ENCODE measurements at regions not wholly inside any gene's neighbourhood (a gene's known extent, or its start where the extent isn't known, plus 50 kb on each side); places are given as distances from the start of the nearest gene placed in this dataset.

DNA sequence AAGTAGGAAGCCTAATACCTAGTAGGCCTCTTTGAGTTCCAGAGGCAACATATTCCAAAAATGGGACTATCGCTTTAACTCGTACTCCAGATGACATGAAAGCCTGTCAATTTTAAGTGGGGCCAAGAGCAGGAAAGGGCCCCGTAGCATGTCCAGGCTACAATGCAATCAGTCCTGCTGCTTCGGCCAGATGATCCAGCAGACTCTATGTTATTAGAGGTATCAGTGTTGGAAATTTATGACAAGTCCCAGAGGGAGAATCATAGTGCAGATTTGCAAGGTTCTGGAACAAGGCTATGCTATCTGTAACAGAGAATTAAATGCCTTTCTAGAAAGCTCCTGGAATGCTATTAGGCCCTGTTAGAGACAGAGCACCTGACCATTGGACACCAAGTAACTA, 56.7 kb upstream of the SRP9 start:
- Histone ChIP-seq H3K4me2 (ENCODE audit: low read length) (no peak overlapping the region), H3K4me1 (ENCODE audit: control insufficient read depth in 1 of 2, insufficient read depth in 2 of 2, low read length in 2 of 2) (no peaks in the 10 kb centered on the region), H3K9me3 (ENCODE audit: control insufficient read depth in 1 of 2, insufficient read depth in 1 of 2, low read depth in 1 of 2, low read length in 2 of 2) (no peaks in the 10 kb centered on the region), H3K9me2 (ENCODE audit: insufficient read depth) (no peaks in the 10 kb centered on the region), H2AFZ (ENCODE audit: low read depth, low read length, poor library complexity, severe bottlenecking) (no peak overlapping the region), H3K27ac (ENCODE audit: low read depth, low read length) (no peak overlapping the region), H3K9ac (ENCODE audit: low read length) (no peak overlapping the region), H3K4me3 (replicated peaks in 1 of 2; ENCODE audit: low read depth in 1 of 2, low read length in 2 of 2) (no peak overlapping the region), H4K20me1 (ENCODE audit: insufficient read depth) (no peaks in the 10 kb centered on the region), H3K79me2 (ENCODE audit: insufficient read depth, low read length) (no peaks in the 10 kb centered on the region), H3K36me3 (ENCODE audit: control insufficient read depth in 1 of 2, insufficient read depth in 2 of 2, low read length in 2 of 2) (no peaks in the 10 kb centered on the region), H3K27me3 (ENCODE audit: insufficient read depth, low read length) (no peaks in the 10 kb centered on the region)
- ChIA-PET CTCF (no interaction called here), POLR2A (no interaction called here), RAD21 (ENCODE audit: low non-redundant PET in 1 of 2, low total read pairs in 2 of 2, uncharacterized antibody in 2 of 2, unreplicated experiment in 2 of 2) (no interaction called here)
- intact Hi-C loops (cut with micrococcal nuclease) = no loop called here
- BruUV-seq (replicated peaks) = no TSS peak
- ATAC-seq = no peak
- no peak for TF ChIP-seq EZH2 (IDR thresholded peaks at IDR 0.05)
- TF ChIP-seq EZH2phosphoT487 (IDR thresholded peaks at IDR 0.05; ENCODE audit: borderline replicate concordance) = no peak
- TF ChIP-seq EGR1 (IDR thresholded peaks at IDR 0.05; ENCODE audit: low read depth) = no peak
- no peak for TF ChIP-seq CBX3 (IDR thresholded peaks at IDR 0.05; ENCODE audit: low read depth)
- no peak for TF ChIP-seq FOSL1 (IDR thresholded peaks at IDR 0.05; ENCODE audit: low read depth)
- TF ChIP-seq RAD21 (IDR thresholded peaks at IDR 0.05; ENCODE audit: low read depth) = no peak
- TF ChIP-seq POLR2A (IDR thresholded peaks at IDR 0.05; ENCODE audit: borderline replicate concordance, extremely low read depth, insufficient read depth, insufficient read length) = no peak
- TF ChIP-seq YY1 (IDR thresholded peaks at IDR 0.05; ENCODE audit: extremely low read depth, insufficient replicate concordance, low read depth, low read length) = no peak
- no peak for TF ChIP-seq SP1 (IDR thresholded peaks at IDR 0.05; ENCODE audit: low read depth)
- DNase-seq (ENCODE audit: low read depth, low spot score) = no peak

DNA sequence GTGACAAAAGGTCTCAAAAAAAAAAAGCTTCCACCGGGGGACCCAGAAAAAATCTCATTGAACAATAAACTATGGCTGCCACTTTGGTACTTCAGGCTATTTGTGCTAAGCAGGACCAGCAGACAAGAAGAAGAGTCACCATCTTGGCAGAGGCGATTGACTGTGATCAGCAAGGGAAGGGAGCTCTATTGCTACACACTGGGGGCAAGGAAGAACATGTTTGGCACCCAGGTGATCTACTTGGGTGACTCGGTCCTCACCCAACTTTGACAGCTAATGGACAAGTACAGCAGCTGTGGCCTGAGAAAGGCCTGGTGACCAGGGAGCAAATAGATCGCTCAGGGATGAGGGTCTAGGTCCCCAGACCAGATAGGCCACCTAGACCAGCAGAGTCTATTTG, 53.4 kb upstream of the SRP9 start:
- Histone ChIP-seq H2AFZ (ENCODE audit: low read depth, low read length, poor library complexity, severe bottlenecking) (no peak overlapping the region), H3K9me2 (ENCODE audit: insufficient read depth) (no peaks in the 10 kb centered on the region), H3K79me2 (ENCODE audit: insufficient read depth, low read length) (no peaks in the 10 kb centered on the region), H3K36me3 (ENCODE audit: control insufficient read depth in 1 of 2, insufficient read depth in 2 of 2, low read length in 2 of 2) (no peaks in the 10 kb centered on the region), H3K4me3 (replicated peaks in 1 of 2; ENCODE audit: low read depth in 1 of 2, low read length in 2 of 2) (no peak overlapping the region), H3K9ac (ENCODE audit: low read length) (no peak overlapping the region), H4K20me1 (ENCODE audit: insufficient read depth) (no peaks in the 10 kb centered on the region), H3K27me3 (ENCODE audit: insufficient read depth, low read length) (no peaks in the 10 kb centered on the region), H3K4me2 (ENCODE audit: low read length) (no peak overlapping the region), H3K27ac (ENCODE audit: low read depth, low read length) (no peak overlapping the region), H3K9me3 (ENCODE audit: control insufficient read depth in 1 of 2, insufficient read depth in 1 of 2, low read depth in 1 of 2, low read length in 2 of 2) (no peaks in the 10 kb centered on the region), H3K4me1 (ENCODE audit: control insufficient read depth in 1 of 2, insufficient read depth in 2 of 2, low read length in 2 of 2) (no peaks in the 10 kb centered on the region)
- POLR2A ChIA-PET = no interaction called here
- intact Hi-C loops (cut with micrococcal nuclease) = no loop called here
- DNase-seq (ENCODE audit: low read depth, low spot score) (no peak), ATAC-seq (no peak)
- RAD21 ChIA-PET (ENCODE audit: low non-redundant PET in 1 of 2, low total read pairs in 2 of 2, uncharacterized antibody in 2 of 2, unreplicated experiment in 2 of 2) = no interaction called here
- BruUV-seq (replicated peaks) = no TSS peak
- CTCF ChIA-PET = no interaction called here
- TF ChIP-seq ELF1 (IDR thresholded peaks at IDR 0.05; ENCODE audit: borderline replicate concordance, low read depth) (no peak), TCF7L2 (IDR thresholded peaks at IDR 0.05; ENCODE audit: borderline replicate concordance, extremely low read depth, insufficient read depth, insufficient read length) (no peak), SIN3A (IDR thresholded peaks at IDR 0.05; ENCODE audit: low read depth) (no peak), RAD21 (IDR thresholded peaks at IDR 0.05; ENCODE audit: low read depth) (no peak), POLR2AphosphoS5 (IDR thresholded peaks at IDR 0.05; ENCODE audit: low read depth, low read length) (no peak), EZH2 (IDR thresholded peaks at IDR 0.05) (no peak), CBX3 (IDR thresholded peaks at IDR 0.05; ENCODE audit: low read depth) (no peak), POLR2A (IDR thresholded peaks at IDR 0.05; ENCODE audit: borderline replicate concordance, extremely low read depth, insufficient read depth, insufficient read length) (no peak), ZNF274 (IDR thresholded peaks at IDR 0.05; ENCODE audit: low read depth, low read length) (no peak), CEBPB (IDR thresholded peaks at IDR 0.05; ENCODE audit: low read depth) (no peak), JUND (IDR thresholded peaks at IDR 0.05) (no peak)
- TF ChIP-seq, protein P1, sequence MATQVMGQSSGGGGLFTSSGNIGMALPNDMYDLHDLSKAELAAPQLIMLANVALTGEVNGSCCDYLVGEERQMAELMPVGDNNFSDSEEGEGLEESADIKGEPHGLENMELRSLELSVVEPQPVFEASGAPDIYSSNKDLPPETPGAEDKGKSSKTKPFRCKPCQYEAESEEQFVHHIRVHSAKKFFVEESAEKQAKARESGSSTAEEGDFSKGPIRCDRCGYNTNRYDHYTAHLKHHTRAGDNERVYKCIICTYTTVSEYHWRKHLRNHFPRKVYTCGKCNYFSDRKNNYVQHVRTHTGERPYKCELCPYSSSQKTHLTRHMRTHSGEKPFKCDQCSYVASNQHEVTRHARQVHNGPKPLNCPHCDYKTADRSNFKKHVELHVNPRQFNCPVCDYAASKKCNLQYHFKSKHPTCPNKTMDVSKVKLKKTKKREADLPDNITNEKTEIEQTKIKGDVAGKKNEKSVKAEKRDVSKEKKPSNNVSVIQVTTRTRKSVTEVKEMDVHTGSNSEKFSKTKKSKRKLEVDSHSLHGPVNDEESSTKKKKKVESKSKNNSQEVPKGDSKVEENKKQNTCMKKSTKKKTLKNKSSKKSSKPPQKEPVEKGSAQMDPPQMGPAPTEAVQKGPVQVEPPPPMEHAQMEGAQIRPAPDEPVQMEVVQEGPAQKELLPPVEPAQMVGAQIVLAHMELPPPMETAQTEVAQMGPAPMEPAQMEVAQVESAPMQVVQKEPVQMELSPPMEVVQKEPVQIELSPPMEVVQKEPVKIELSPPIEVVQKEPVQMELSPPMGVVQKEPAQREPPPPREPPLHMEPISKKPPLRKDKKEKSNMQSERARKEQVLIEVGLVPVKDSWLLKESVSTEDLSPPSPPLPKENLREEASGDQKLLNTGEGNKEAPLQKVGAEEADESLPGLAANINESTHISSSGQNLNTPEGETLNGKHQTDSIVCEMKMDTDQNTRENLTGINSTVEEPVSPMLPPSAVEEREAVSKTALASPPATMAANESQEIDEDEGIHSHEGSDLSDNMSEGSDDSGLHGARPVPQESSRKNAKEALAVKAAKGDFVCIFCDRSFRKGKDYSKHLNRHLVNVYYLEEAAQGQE (IDR thresholded peaks at IDR 0.05; ENCODE audit: low read depth) = no peak
- TF ChIP-seq, protein P2, sequence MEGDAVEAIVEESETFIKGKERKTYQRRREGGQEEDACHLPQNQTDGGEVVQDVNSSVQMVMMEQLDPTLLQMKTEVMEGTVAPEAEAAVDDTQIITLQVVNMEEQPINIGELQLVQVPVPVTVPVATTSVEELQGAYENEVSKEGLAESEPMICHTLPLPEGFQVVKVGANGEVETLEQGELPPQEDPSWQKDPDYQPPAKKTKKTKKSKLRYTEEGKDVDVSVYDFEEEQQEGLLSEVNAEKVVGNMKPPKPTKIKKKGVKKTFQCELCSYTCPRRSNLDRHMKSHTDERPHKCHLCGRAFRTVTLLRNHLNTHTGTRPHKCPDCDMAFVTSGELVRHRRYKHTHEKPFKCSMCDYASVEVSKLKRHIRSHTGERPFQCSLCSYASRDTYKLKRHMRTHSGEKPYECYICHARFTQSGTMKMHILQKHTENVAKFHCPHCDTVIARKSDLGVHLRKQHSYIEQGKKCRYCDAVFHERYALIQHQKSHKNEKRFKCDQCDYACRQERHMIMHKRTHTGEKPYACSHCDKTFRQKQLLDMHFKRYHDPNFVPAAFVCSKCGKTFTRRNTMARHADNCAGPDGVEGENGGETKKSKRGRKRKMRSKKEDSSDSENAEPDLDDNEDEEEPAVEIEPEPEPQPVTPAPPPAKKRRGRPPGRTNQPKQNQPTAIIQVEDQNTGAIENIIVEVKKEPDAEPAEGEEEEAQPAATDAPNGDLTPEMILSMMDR (IDR thresholded peaks at IDR 0.05 in 2 of 3, conservative IDR thresholded peaks at IDR 0.05 in 1 of 3; ENCODE audit: borderline replicate concordance in 1 of 3, insufficient read depth in 1 of 3, low read depth in 2 of 3, low read length in 2 of 3) = no peak
